IPS DF 4.7 (cell line): ENCODE measurements at regions not wholly inside any gene's neighbourhood (a gene's known extent, or its start where the extent isn't known, plus 50 kb on each side); places are given as distances from the start of the nearest gene placed in this dataset.

Experiments used
- DNase-seq: peaks from one replicate; pipeline ENCODE4 v3.0.0-alpha.2; 2013; ENCODE audit warnings: low spot score; ENCODE audit errors: extremely low read depth

- DNase-seq = no peak
Observed at GRCh38 chr3:42037318-42037945, 53.7 kb upstream of the TRAK1 start.

DNA sequence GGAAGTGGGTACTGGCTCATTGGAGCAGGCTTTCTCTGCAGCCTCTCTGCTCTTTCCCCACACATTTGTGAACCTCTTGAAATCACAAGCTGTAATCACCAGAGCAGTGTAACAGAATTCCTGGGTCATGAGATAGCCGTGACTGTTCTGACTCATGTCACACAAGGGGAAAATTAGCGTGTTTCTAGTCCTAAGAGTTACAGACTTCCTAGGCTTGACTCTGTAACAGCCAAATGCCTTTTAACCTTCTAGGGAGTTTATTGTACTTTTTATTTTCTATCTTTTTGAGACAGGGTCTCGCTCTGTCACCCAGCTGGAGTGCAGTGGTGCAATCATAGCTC lies 54.7 kb upstream of the TRAK1 start:
- DNase-seq = no peak

- no peak for DNase-seq
Observed at GRCh38 chr3:42035816-42036482, 55.2 kb upstream of the TRAK1 start.

GRCh38 chr3:42035007-42035406 lies 56.1 kb upstream of the TRAK1 start:
- DNase-seq = no peak

- no peak for DNase-seq
Observed at GRCh38 chr3:42033741-42034140, 57.4 kb upstream of the TRAK1 start.

GRCh38 chr3:42032693-42033349 lies 58.3 kb upstream of the TRAK1 start:
- DNase-seq = no peak

- no peak for DNase-seq
Observed at GRCh38 chr3:42031808-42032480, 59.2 kb upstream of the TRAK1 start.

DNA sequence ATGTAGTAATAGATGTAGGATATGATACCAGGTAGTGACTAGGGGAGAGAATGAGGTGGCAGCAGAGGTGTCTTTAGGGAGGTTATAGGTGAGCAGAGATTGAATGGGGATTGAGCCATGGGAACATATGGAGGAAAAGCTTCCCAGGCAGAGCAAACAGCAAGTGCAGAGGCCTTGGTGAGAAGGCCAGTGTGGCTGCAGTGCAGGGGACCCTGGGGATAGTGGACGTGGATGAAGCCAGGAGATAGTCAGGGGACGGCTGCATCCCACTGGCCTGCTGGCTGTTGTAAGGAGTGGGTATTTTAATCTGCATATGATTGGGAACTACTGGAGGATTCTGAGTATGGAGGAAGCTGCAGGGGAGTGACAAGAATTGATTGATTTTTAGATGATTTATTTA lies 62.7 kb upstream of the TRAK1 start:
- no peak for DNase-seq

DNA sequence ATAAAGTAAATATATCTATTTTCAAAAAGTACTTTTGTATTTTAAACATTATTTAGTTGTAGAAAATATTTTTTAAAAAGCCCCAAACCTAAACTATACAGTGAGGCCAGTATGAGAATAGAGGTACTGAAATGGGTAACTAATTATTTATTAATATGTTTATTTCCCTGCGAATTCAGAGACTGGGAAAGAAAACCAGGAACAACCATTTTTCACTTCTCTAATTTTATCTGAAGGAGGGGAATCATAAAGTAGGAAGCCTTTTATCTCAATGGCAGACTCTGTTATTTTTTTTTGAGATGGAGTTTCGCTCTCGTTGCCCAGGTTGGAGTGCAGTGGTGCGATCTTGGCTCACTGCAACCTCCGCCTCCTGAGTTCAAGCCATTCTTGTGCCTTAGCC lies 63.6 kb upstream of the TRAK1 start:
- DNase-seq = no peak

DNA sequence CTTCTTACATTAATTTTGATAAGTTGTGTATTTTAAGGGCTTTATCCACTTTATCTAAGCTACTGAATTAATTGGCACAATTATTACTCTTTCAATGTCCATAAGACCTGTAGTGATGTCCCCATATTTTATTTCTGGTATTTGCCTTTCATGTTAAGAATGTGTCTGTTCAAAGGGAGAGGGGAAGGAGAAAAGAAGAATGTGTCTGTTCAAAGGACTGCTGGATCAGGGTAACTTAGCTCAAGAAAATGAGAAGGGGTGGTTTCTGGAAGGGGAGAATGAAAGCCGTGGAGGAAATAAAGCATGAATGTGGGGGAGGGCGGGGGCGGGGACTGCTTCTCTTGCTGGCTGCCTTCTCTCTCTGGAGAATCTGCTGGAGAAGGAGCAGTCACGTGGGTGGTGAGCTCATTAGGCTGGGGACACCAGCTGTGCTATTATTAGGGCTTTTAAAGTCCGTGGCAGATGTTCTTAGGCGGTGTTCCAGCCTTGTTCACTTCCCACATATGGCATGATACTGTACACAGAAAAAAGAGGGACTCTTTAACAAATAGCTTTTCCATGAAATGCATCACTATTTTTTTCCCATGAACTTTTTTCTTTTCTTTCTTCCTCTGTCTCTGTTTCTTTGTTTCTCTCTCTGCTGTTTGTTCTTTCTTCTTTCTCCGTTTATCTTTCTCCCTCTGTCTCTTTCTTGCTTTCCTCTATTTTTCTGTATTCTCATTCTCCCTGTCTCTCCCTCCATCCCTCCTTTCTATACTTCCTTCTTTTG lies 63.7 kb upstream of the ULK4 start:
- DNase-seq = peak; percentile 80

DNA sequence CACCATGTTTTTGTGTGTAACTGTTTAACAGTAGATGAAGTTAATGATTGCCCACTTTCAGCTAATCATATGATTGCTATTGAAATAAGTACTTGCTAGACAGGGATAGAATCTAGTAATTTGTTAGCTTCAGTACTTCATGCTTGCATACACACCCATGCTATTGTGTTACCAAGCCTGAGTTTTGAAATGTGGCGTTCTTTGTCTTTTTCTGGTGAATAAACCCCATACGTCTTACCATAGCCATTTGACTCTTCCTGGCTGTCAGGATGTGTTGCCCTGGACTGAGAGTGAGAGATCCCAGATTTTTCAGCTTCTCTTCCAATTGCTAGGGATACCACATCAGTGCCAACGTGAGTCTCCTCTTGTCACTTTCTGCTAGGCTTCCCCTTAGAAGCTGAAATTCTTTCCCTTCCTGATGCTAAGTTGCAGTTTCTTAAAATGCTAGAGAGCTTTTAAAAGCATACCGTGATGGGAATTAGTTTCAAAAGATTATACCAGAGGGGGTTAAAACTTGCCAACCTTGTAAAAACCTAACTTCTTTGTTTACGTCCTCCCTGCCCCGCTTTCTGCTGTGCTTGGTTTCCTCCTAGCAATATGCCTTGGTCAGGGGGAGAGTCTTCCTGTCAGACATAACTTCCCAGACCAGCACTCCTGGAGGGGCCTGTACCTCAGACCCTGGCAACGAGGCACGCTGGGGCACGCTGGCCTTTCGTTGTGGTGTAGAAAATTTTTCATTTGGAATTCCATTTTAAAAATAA lies 62.9 kb upstream of the ULK4 start:
- no peak for DNase-seq

DNA sequence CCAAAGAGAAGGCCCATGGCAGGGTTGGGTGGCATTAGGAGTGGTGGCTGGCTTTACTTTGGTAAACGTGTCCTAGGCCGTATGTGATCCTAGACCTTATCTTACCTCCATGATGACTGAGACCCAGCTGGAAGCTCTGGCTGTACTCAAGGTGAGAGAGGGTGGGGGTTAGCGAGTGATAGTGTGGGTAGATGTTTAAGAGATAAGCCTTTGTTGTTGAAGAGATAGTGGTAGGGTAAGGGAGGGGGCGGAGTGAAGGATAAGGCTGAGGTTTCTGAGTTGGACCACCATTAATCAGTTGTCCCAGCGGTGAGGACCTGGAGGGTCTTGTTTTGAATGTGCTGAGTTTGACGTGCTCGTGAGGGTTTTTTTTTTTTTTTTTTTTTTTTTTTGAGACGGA lies 61.5 kb upstream of the ULK4 start:
- no peak for DNase-seq

GRCh38 chr3:42022355-42022754 lies 60.5 kb upstream of the ULK4 start:
- DNase-seq = no peak

DNA sequence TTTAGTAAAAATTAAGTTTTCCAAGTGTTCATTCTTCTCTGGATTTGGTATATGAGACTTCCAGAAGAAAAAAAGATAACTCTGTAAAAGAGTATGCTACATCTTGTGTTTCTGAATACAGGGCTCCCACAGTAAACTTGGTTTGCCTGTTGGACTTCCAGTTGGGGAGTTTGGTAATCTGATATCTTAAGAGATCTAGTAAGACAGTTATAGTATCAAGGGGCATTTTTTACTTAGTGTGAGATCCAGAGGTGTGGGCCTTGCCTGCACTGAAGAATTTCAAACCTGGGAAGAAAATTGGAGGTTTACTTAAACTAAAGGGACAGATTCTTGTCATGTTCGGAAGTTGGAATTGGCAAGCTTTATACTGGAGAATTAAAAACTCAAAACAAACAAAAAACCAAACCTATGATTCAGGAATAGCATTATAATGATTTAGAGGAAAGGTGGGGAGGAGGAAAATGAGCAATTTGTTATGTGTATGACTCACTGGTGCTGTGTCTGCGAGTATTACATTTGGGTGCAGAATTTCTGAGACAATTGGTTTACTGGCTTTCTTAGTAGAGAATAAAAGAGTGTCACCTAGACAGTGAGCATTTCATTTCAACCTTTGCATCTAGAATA lies 58.9 kb upstream of the ULK4 start:
- no peak for DNase-seq

DNA sequence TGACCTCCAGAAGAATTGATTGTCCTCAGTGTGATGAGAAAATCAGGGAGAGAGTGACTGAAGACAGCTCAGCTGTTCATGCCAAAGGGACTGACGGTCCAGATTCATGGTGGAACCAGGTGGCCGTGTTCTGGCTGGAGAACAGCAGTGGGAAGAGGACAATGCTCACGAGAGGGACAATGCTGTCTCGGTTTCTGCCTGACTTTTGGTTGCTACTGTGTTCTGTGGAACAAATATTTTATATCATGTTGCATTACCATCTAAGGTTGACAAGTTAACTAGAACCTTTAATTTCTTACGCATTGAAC lies 58.0 kb upstream of the ULK4 start:
- DNase-seq = no peak

- no peak for DNase-seq
Observed at GRCh38 chr3:42019144-42019952, 57.4 kb upstream of the ULK4 start.

GRCh38 chr3:42014921-42015533 lies 53.1 kb upstream of the ULK4 start:
- no peak for DNase-seq

DNA sequence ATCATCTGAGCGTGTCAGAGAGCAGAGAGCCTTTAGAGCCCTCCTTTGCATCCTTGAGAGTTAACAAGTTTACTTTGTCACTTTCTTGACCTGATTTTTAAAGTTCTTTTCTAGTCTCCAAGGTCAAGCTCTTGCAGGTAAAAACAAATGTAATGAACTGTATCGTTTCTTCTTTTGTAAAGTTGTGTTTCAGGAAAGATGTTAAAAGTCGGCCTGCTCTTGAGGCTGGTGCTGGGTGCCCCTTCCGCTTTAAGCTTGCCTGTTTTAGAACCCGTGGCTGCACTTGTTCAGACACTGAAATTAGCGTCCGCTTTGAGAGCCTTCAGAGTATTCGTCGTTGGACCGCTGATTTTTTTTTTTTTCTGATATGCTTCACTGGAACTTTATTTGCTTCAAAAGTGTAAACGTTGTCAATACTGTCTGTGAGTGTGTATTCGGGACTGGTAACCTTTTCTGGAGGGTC lies 52.6 kb upstream of the ULK4 start:
- DNase-seq = no peak

- no peak for DNase-seq
Observed at GRCh38 chr3:42013691-42014457, 52.0 kb upstream of the ULK4 start.
